DND-41 (cell line): ENCODE measurements at regions not wholly inside any gene's neighbourhood (a gene's known extent, or its start where the extent isn't known, plus 50 kb on each side); places are given as distances from the start of the nearest gene placed in this dataset.
"Not testable (repeated sequence)": the region's sequence is repeated elsewhere in the genome, so short reads cannot be mapped to it uniquely, and the experiment has no call there.

Experiments used
- ATAC-seq: fragments of 200-7000 bp; cut with Tn5 transposase; 3 replicates; pipeline ENCODE4 v1.9.1; 2021; ENCODE audit warnings: low read depth; ENCODE audit not compliant: insufficient read depth
- DNase-seq: peaks from one replicate; pipeline ENCODE4 v3.0.0-alpha.2; 2020
- H2AFZ ChIP-seq: 2 replicates; pipeline ENCODE4 v1.6.0; 2012; ENCODE audit warnings: low read depth, low read length
- H3K27ac ChIP-seq: 2 replicates; pipeline ENCODE4 v1.5.1; 2012; ENCODE audit warnings: low read length, inconsistent platforms
- H3K27me3 ChIP-seq: fragments of 200-600 bp; sonication (generic); 2 replicates; pipeline ENCODE4 v1.6.0; 2012; ENCODE audit warnings: low read length, mild to moderate bottlenecking, inconsistent platforms; ENCODE audit not compliant: insufficient read depth, poor library complexity
- H3K36me3 ChIP-seq: 2 replicates; pipeline ENCODE4 v1.5.1; 2012; ENCODE audit warnings: low read length, inconsistent platforms; ENCODE audit not compliant: insufficient read depth
- H3K4me1 ChIP-seq: 2 replicates; pipeline ENCODE4 v1.5.1; 2012; ENCODE audit warnings: mild to moderate bottlenecking, low read length; ENCODE audit not compliant: insufficient read depth
- H3K4me2 ChIP-seq: 2 replicates; pipeline ENCODE4 v1.6.0; 2012; ENCODE audit warnings: mild to moderate bottlenecking, moderate library complexity, low read length, inconsistent platforms; ENCODE audit not compliant: insufficient read depth
- H3K4me3 ChIP-seq, 2 experiments: fragments of 200-600 bp in 1 of 2; shearing (Covaris generic) in 1 of 2; 2 replicates each; pipeline ENCODE4 v1.5.1; 2012 to 2016; ENCODE audit warnings: inconsistent platforms in 2 of 2, low read length in 2 of 2, mild to moderate bottlenecking in 2 of 2, low read depth in 1 of 2, moderate library complexity in 1 of 2
- H3K79me2 ChIP-seq: 2 replicates; pipeline ENCODE4 v1.6.0; 2012; ENCODE audit warnings: low read length, inconsistent platforms; ENCODE audit not compliant: insufficient read depth
- H3K9ac ChIP-seq: 2 replicates; pipeline ENCODE4 v1.6.0; 2012; ENCODE audit warnings: low read depth, mild to moderate bottlenecking, inconsistent platforms, low read length, moderate library complexity
- H3K9me3 ChIP-seq: 2 replicates; pipeline ENCODE4 v1.5.1; 2012; ENCODE audit warnings: low read length, moderate library complexity, mild to moderate bottlenecking, inconsistent platforms; ENCODE audit not compliant: insufficient read depth, severe bottlenecking
- H4K20me1 ChIP-seq: 2 replicates; pipeline ENCODE4 v1.6.0; 2012; ENCODE audit warnings: low read length; ENCODE audit not compliant: insufficient read depth
- EZH2 ChIP-seq: IDR thresholded peaks from 3 replicates; pipeline ENCODE4 v1.6.1; 2012; ENCODE audit warnings: borderline replicate concordance, low read depth, mild to moderate bottlenecking, moderate library complexity, low read length, inconsistent platforms; ENCODE audit not compliant: severe bottlenecking
- TF ChIP-seq, protein P1 (sequence below): IDR thresholded peaks from 2 replicates; pipeline ENCODE4 v1.5.1; 2012; ENCODE audit warnings: borderline replicate concordance, low read length, moderate library complexity, mild to moderate bottlenecking; ENCODE audit not compliant: poor library complexity, severe bottlenecking; ENCODE audit errors: extremely low read depth

DNA sequence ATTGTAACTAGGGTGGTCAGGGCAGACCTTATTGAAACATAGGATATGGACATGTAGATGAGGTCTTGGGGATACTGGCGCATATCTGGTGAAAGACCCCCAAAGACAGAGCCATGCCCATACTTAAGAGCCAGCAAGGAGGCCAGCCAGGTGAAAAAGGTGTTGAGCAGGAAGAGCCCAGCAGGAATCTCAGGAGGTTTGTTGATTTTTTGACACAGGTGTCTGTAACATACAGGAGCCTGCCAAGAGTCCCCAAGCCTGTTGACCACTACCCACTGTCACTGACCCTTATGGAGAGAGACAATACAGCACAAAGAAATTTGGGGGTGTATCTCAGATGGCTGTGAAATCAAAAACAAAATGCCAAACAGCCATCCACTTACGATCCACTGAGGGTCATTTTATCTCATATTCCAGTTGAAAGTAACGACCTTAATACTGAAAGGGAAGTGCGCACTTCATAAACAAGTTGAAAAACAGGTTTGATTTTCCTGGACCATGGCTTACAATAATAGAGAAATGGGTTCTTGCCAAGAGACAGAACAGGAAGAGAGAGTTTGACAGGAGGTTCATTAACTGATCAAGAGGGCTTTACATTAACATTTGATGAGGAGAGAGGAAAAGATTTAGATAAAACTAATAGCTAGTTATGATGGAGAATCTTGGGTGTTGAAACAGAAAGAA, 163.6 kb downstream of the GLUL start:
- no peak overlapping the region for H3K27ac ChIP-seq
- ATAC-seq (no peak), DNase-seq (no peak)
- H3K79me2 ChIP-seq = no peaks in the 10 kb centered on the region
- H3K9ac ChIP-seq = no peak overlapping the region
- H3K4me1 ChIP-seq = no peaks in the 10 kb centered on the region
- H3K9me3 ChIP-seq = no peaks in the 10 kb centered on the region
- H3K4me3 ChIP-seq = no peak overlapping the region
- H3K27me3 ChIP-seq = no peaks in the 10 kb centered on the region
- TF ChIP-seq, protein P1, sequence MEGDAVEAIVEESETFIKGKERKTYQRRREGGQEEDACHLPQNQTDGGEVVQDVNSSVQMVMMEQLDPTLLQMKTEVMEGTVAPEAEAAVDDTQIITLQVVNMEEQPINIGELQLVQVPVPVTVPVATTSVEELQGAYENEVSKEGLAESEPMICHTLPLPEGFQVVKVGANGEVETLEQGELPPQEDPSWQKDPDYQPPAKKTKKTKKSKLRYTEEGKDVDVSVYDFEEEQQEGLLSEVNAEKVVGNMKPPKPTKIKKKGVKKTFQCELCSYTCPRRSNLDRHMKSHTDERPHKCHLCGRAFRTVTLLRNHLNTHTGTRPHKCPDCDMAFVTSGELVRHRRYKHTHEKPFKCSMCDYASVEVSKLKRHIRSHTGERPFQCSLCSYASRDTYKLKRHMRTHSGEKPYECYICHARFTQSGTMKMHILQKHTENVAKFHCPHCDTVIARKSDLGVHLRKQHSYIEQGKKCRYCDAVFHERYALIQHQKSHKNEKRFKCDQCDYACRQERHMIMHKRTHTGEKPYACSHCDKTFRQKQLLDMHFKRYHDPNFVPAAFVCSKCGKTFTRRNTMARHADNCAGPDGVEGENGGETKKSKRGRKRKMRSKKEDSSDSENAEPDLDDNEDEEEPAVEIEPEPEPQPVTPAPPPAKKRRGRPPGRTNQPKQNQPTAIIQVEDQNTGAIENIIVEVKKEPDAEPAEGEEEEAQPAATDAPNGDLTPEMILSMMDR = no peak
- no peak for TF ChIP-seq EZH2
- no peaks in the 10 kb centered on the region for H3K36me3 ChIP-seq
- no peak overlapping the region for H3K4me2 ChIP-seq
- peak overlapping the region; percentile 59 for H2AFZ ChIP-seq
- no peaks in the 10 kb centered on the region for H4K20me1 ChIP-seq

GRCh38 chr1:182226618-182227017, 165.0 kb downstream of the GLUL start:
- H3K4me1 ChIP-seq = no peaks in the 10 kb centered on the region
- no peak overlapping the region for H3K9ac ChIP-seq
- no peaks in the 10 kb centered on the region for H3K79me2 ChIP-seq
- no peak overlapping the region for H2AFZ ChIP-seq
- TF ChIP-seq, protein P1 = no peak
- no peaks in the 10 kb centered on the region for H4K20me1 ChIP-seq
- no peaks in the 10 kb centered on the region for H3K27me3 ChIP-seq
- no peaks in the 10 kb centered on the region for H3K36me3 ChIP-seq
- H3K27ac ChIP-seq = no peak overlapping the region
- ATAC-seq (no peak), DNase-seq (no peak)
- no peak overlapping the region for H3K4me2 ChIP-seq
- H3K4me3 ChIP-seq = no peak overlapping the region
- no peaks in the 10 kb centered on the region for H3K9me3 ChIP-seq

DNA sequence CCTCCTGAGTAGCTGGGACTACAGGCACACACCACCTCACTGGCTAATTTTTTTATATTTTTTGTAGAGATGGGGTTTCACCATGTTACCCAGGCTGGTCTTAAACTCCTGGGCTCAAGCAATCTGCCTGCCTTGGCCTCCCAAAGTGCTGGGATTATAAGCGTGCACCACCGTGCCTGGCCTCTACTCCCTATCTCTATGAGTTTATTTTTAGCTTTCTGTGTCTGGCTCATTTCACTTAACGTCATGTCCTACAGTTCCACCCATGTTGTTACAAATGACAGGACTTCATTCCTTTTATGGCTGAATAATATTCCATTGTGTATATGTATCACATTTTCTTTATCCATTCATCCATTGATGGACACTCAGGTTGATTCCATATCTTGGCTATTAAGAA, 164.2 kb upstream of the ZNF648 start:
- H3K9me3 ChIP-seq, ATAC-seq, H3K79me2 ChIP-seq, H4K20me1 ChIP-seq, DNase-seq, H3K4me3 ChIP-seq, H3K36me3 ChIP-seq, H2AFZ ChIP-seq, H3K27ac ChIP-seq, H3K4me1 ChIP-seq, H3K27me3 ChIP-seq, H3K4me2 ChIP-seq, H3K9ac ChIP-seq: not testable (repeated sequence)

GRCh38 chr1:182221990-182222389, 160.5 kb upstream of the ZNF648 start:
- not testable (repeated sequence) for ATAC-seq, H4K20me1 ChIP-seq, H3K4me3 ChIP-seq, H3K36me3 ChIP-seq, H3K4me1 ChIP-seq, H2AFZ ChIP-seq, H3K4me2 ChIP-seq, H3K9ac ChIP-seq, H3K79me2 ChIP-seq, H3K27me3 ChIP-seq, H3K27ac ChIP-seq, DNase-seq, H3K9me3 ChIP-seq

DNA sequence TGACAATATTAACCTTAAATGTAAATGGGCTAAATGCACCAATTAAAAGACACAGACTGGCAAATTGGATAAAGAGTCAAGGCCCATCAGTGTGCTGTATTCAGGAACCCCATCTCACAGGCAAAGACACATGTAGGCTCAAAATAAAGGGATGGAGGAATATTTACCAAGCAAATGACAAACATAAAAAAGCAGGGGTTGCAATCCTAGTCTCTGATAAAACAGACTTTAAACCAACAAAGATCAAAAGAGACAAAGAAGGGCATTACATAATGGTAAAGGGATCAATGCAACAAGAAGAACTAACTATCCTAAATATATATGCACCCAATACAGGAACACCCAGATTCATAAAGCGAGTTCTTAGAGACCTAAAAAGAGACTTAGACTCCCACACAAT, 159.9 kb upstream of the ZNF648 start:
- not testable (repeated sequence) for H3K4me3 ChIP-seq, H2AFZ ChIP-seq, H3K36me3 ChIP-seq, H3K4me1 ChIP-seq, H3K9ac ChIP-seq, ATAC-seq, H3K79me2 ChIP-seq, H3K27me3 ChIP-seq, H3K4me2 ChIP-seq, H4K20me1 ChIP-seq, DNase-seq, H3K27ac ChIP-seq, H3K9me3 ChIP-seq
